H9 (cell line): ENCODE measurements at regions not wholly inside any gene's neighbourhood (a gene's known extent, or its start where the extent isn't known, plus 50 kb on each side); places are given as distances from the start of the nearest gene placed in this dataset.

ENCODE experiments used
- DNase-seq: peaks from one replicate; pipeline ENCODE4 v3.0.0-alpha.2; 2017
- H2AFZ ChIP-seq: one replicate; pipeline ENCODE4 v1.6.1; 2013; ENCODE audit warnings: mild to moderate bottlenecking, low read length, control low read depth, moderate library complexity
- H2AK5ac ChIP-seq: 2 replicates; pipeline ENCODE4 v1.6.1; 2013; ENCODE audit warnings: low read length, control low read depth, mixed read lengths; ENCODE audit not compliant: insufficient read length
- H2BK120ac ChIP-seq: one replicate; pipeline ENCODE4 v1.6.1; 2013; ENCODE audit warnings: low read depth, mild to moderate bottlenecking, low read length, control low read depth, inconsistent platforms; ENCODE audit not compliant: poor library complexity, severe bottlenecking
- H2BK12ac ChIP-seq: 2 replicates; pipeline ENCODE4 v1.6.1; 2013; ENCODE audit warnings: low read length, control low read depth, mixed read lengths, low read depth; ENCODE audit not compliant: insufficient read length
- H2BK15ac ChIP-seq: 2 replicates; pipeline ENCODE4 v1.6.1; 2013; ENCODE audit warnings: low read depth, low read length, control low read depth
- H2BK20ac ChIP-seq: one replicate; pipeline ENCODE4 v1.6.1; 2013; ENCODE audit warnings: low read depth, mild to moderate bottlenecking, low read length, control low read depth, inconsistent platforms; ENCODE audit not compliant: poor library complexity, severe bottlenecking
- H2BK5ac ChIP-seq: 2 replicates; pipeline ENCODE4 v1.6.1; 2013; ENCODE audit warnings: low read length, control low read depth, mixed read lengths; ENCODE audit not compliant: insufficient read length
- H3K14ac ChIP-seq: 2 replicates; pipeline ENCODE4 v1.6.1; 2013; ENCODE audit warnings: low read length, control low read depth; ENCODE audit not compliant: insufficient read depth
- H3K18ac ChIP-seq: 2 replicates; pipeline ENCODE4 v1.6.1; 2013; ENCODE audit warnings: low read depth, mild to moderate bottlenecking, mixed read lengths, low read length, control low read depth; ENCODE audit not compliant: insufficient read length
- H3K23ac ChIP-seq: 2 replicates; pipeline ENCODE4 v1.6.1; 2013; ENCODE audit warnings: low read length, control low read depth, mixed read lengths, low read depth; ENCODE audit not compliant: insufficient read length
- H3K23me2 ChIP-seq: 2 replicates; pipeline ENCODE4 v1.6.1; 2013; ENCODE audit warnings: low read depth, mild to moderate bottlenecking, mixed read lengths, low read length, control low read depth; ENCODE audit not compliant: insufficient read length, poor library complexity, severe bottlenecking
- H3K27ac ChIP-seq: 2 replicates; pipeline ENCODE4 v1.5.1; 2013; ENCODE audit warnings: low read length, control low read depth, mixed read lengths, low read depth; ENCODE audit not compliant: insufficient read length
- H3K27me3 ChIP-seq: 2 replicates; pipeline ENCODE4 v1.6.1; 2013; ENCODE audit warnings: low read length, control low read depth, inconsistent platforms; ENCODE audit not compliant: insufficient read depth
- H3K4ac ChIP-seq: 2 replicates; pipeline ENCODE4 v1.6.1; 2013; ENCODE audit warnings: low read depth, mild to moderate bottlenecking, control low read depth, inconsistent platforms, low read length, moderate library complexity
- H3K4me1 ChIP-seq: 2 replicates; pipeline ENCODE4 v1.6.1; 2013; ENCODE audit warnings: low read length, control low read depth, inconsistent platforms; ENCODE audit not compliant: insufficient read depth
- H3K4me2 ChIP-seq: 2 replicates; pipeline ENCODE4 v1.6.1; 2013; ENCODE audit warnings: low read length, control low read depth, mixed read lengths; ENCODE audit not compliant: insufficient read length, insufficient read depth
- H3K56ac ChIP-seq: 2 replicates; pipeline ENCODE4 v1.6.1; 2013; ENCODE audit warnings: low read depth, mild to moderate bottlenecking, mixed read lengths, low read length, control low read depth; ENCODE audit not compliant: insufficient read length
- H3K79me1 ChIP-seq: 2 replicates; pipeline ENCODE4 v1.6.1; 2013; ENCODE audit warnings: low read depth, mild to moderate bottlenecking, moderate library complexity, low read length, control low read depth, inconsistent platforms; ENCODE audit not compliant: insufficient read depth, poor library complexity, severe bottlenecking
- H3K79me2 ChIP-seq: 2 replicates; pipeline ENCODE4 v1.6.1; 2013; ENCODE audit warnings: low read length, control low read depth, inconsistent platforms; ENCODE audit not compliant: insufficient read depth
- H3K9ac ChIP-seq: 2 replicates; pipeline ENCODE4 v1.6.1; 2013; ENCODE audit warnings: low read length, control low read depth, mixed read lengths; ENCODE audit not compliant: insufficient read length; ENCODE audit errors: extremely low read depth
- H3K9me3 ChIP-seq: one replicate; pipeline ENCODE4 v1.6.1; 2013; ENCODE audit warnings: low read depth, low read length, inconsistent platforms; ENCODE audit not compliant: control insufficient read depth
- H3T11ph ChIP-seq: one replicate; pipeline ENCODE4 v1.6.1; 2013; ENCODE audit warnings: mild to moderate bottlenecking, low read length, control low read depth, inconsistent platforms
- H4K20me1 ChIP-seq: one replicate; pipeline ENCODE4 v1.6.1; 2013; ENCODE audit not compliant: control insufficient read depth, insufficient read length, insufficient read depth
- H4K5ac ChIP-seq: 2 replicates; pipeline ENCODE4 v1.6.1; 2013; ENCODE audit warnings: low read depth, mild to moderate bottlenecking, mixed read lengths, low read length, control low read depth; ENCODE audit not compliant: insufficient read length
- H4K8ac ChIP-seq: replicated peaks from 2 replicates; pipeline ENCODE4 v1.6.1; 2013; ENCODE audit warnings: low read length, control low read depth, mixed read lengths, low read depth; ENCODE audit not compliant: insufficient read length
- H4K91ac ChIP-seq: 2 replicates; pipeline ENCODE4 v1.6.1; 2013; ENCODE audit warnings: low read depth, mild to moderate bottlenecking, moderate library complexity, mixed read lengths, low read length, control low read depth; ENCODE audit not compliant: insufficient read length
- H3K27ac Mint-ChIP-seq, 3 experiments: 2 replicates in 2 of 3; 3 replicates in 1 of 3; pipeline ENCODE4 v1.8.0; 2020 to 2021; ENCODE audit warnings: mixed read lengths in 3 of 3, mild to moderate bottlenecking in 1 of 3, moderate library complexity in 1 of 3
- H3K27me3 Mint-ChIP-seq: 2 replicates; pipeline ENCODE4 v1.8.0; 2021; ENCODE audit warnings: low read depth, mild to moderate bottlenecking, moderate library complexity, mixed read lengths
- H3K36me3 Mint-ChIP-seq, 3 experiments: 2 replicates in 2 of 3; 3 replicates in 1 of 3; pipeline ENCODE4 v1.8.0; 2020 to 2021; ENCODE audit warnings: low read depth in 3 of 3, mixed read lengths in 3 of 3; ENCODE audit not compliant: insufficient read depth in 1 of 3
- H3K4me1 Mint-ChIP-seq, 2 experiments: 2 replicates each; pipeline ENCODE4 v1.8.0; 2020; ENCODE audit warnings: mixed read lengths in 2 of 2
- H3K4me3 Mint-ChIP-seq, 2 experiments: 2 replicates in 1 of 2; 3 replicates in 1 of 2; pipeline ENCODE4 v1.8.0; 2020 to 2021; ENCODE audit warnings: mild to moderate bottlenecking in 2 of 2, mixed read lengths in 2 of 2, moderate library complexity in 1 of 2
- H3K9me3 Mint-ChIP-seq, 2 experiments: 2 replicates in 1 of 2; 3 replicates in 1 of 2; pipeline ENCODE4 v1.8.0; 2020; ENCODE audit warnings: mild to moderate bottlenecking in 2 of 2, mixed read lengths in 2 of 2, moderate library complexity in 1 of 2
- WGBS: extraction: QIAGEN DNeasy Blood & Tissue Kit; methylation state at CpG from one replicate; pipeline ENCODE4 v1.1.7; 2013; ENCODE audit warnings: missing lambda C conversion rate, low lambda C conversion rate, mixed read lengths; ENCODE audit not compliant: insufficient read length; ENCODE audit errors: extremely low coverage; 5-methylcytosine and 5-hydroxymethylcytosine counted together
- TF ChIP-seq, protein P1 (sequence below): fragments of 200-600 bp; sonication (generic); conservative IDR thresholded peaks from 3 replicates; pipeline ENCODE4 v1.8.0; 2021; ENCODE audit warnings: antibody characterized with exemption, mild to moderate bottlenecking

DNA sequence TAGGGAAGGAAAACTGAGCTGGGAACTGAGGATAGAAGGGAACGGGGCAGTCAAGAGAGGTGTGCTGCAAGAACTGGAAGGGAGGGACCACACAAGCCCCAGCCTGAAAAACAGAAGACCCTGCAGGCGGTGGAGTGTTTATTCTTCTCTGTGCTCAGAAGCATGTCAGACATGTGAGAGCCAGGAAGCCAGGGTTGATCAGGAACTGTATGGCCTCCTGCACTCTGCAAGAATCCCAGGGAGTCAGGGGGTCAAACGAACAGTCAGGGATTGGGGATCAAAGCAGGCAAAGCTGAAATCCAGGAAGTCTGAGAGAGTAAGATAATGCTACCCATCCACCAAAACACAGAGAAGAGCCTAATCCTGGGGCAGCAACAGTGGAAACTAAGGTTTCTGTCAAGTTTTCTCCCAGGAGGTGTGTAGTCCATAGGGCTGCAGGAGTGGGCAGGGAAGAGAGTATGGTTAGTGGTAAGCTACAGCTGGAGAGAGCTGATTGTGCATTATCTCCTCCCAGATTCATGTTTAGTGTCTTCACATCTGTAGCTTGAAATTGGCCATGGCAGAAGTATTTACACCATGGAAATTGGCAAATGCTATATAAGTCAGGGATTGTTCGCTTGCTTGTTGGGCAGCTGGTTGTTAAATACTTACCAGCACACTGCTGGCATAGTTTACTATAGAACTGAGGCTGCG is 115.4 kb upstream of the SLC44A1 start:
- DNase-seq = no peak
- no peaks in the 10 kb centered on the region for H3K36me3 Mint-ChIP-seq
- Histone ChIP-seq H3K27me3 (no peaks in the 10 kb centered on the region), H4K8ac (no peak overlapping the region), H2BK20ac (no peak overlapping the region), H3T11ph (no peak overlapping the region), H2AFZ (no peak overlapping the region), H3K4me1 (no peaks in the 10 kb centered on the region), H3K9me3 (no peaks in the 10 kb centered on the region), H2AK5ac (no peak overlapping the region), H3K56ac (no peak overlapping the region), H3K18ac (no peak overlapping the region), H2BK15ac (no peak overlapping the region), H3K27ac (no peak overlapping the region), H3K79me2 (no peaks in the 10 kb centered on the region), H3K4ac (no peak overlapping the region), H4K91ac (no peak overlapping the region), H3K14ac (no peak overlapping the region), H3K23me2 (no peaks in the 10 kb centered on the region), H4K5ac (no peak overlapping the region), H3K9ac (no peak overlapping the region), H3K23ac (no peak overlapping the region), H4K20me1 (no peaks in the 10 kb centered on the region), H2BK120ac (no peak overlapping the region), H3K4me2 (no peak overlapping the region), H2BK12ac (no peak overlapping the region), H2BK5ac (no peak overlapping the region), H3K79me1 (no peaks in the 10 kb centered on the region)
- peaks cover 12 to 20% of the 10 kb centered on the region in 2 experiments for H3K4me1 Mint-ChIP-seq
- no peak overlapping the region for H3K4me3 Mint-ChIP-seq
- H3K9me3 Mint-ChIP-seq = no peaks in the 10 kb centered on the region
- H3K27me3 Mint-ChIP-seq = peaks cover 3% of the 10 kb centered on the region
- TF ChIP-seq, protein P1, sequence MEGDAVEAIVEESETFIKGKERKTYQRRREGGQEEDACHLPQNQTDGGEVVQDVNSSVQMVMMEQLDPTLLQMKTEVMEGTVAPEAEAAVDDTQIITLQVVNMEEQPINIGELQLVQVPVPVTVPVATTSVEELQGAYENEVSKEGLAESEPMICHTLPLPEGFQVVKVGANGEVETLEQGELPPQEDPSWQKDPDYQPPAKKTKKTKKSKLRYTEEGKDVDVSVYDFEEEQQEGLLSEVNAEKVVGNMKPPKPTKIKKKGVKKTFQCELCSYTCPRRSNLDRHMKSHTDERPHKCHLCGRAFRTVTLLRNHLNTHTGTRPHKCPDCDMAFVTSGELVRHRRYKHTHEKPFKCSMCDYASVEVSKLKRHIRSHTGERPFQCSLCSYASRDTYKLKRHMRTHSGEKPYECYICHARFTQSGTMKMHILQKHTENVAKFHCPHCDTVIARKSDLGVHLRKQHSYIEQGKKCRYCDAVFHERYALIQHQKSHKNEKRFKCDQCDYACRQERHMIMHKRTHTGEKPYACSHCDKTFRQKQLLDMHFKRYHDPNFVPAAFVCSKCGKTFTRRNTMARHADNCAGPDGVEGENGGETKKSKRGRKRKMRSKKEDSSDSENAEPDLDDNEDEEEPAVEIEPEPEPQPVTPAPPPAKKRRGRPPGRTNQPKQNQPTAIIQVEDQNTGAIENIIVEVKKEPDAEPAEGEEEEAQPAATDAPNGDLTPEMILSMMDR = no peak
- H3K27ac Mint-ChIP-seq = no peak overlapping the region
- WGBS = no CpG with 5 or more reads among the region's 5 CpGs
